ENCODE measurements at regions not wholly inside any gene's neighbourhood (a gene's known extent, or its start where the extent isn't known, plus 50 kb on each side); places are given as distances from the start of the nearest gene placed in this dataset.

- Histone ChIP-seq H3K9me3 (no peaks in the 10 kb centered on the region), H3K4me3 (no peak overlapping the region), H3K36me3 (no peaks in the 10 kb centered on the region), H3K27me3 (no peaks in the 10 kb centered on the region), H3K4me1 (no peaks in the 10 kb centered on the region), H3K27ac (no peak overlapping the region)
- no peak for TF ChIP-seq POLR2A (IDR thresholded peaks at IDR 0.05)
- TF ChIP-seq CTCF (IDR thresholded peaks at IDR 0.05): no peak
- no peak for DNase-seq
These were observed 702.8 kb downstream of the KCNJ2 start for GRCh38 chr17:70872103-70872502.

GRCh38 chr17:70875729-70876310 is 706.5 kb downstream of the KCNJ2 start:
- no peak for TF ChIP-seq CTCF (IDR thresholded peaks at IDR 0.05)
- no peak for TF ChIP-seq POLR2A (IDR thresholded peaks at IDR 0.05)
- H3K4me3 ChIP-seq: no peak overlapping the region

GRCh38 chr17:70878879-70879278 is 709.5 kb downstream of the KCNJ2 start:
- no peaks in the 10 kb centered on the region for H3K27me3 ChIP-seq
- H3K27ac ChIP-seq: no peak overlapping the region
- H3K4me1 ChIP-seq: no peaks in the 10 kb centered on the region
- H3K36me3 ChIP-seq: no peaks in the 10 kb centered on the region
- no peak for DNase-seq
- no peak for TF ChIP-seq CTCF (IDR thresholded peaks at IDR 0.05)
- TF ChIP-seq POLR2A (IDR thresholded peaks at IDR 0.05): no peak
- H3K4me3 ChIP-seq: no peak overlapping the region
- H3K9me3 ChIP-seq: no peaks in the 10 kb centered on the region

More at GRCh38 chr17:70875729-70876310, 706.5 kb downstream of the KCNJ2 start:
- H3K27me3 ChIP-seq: no peaks in the 10 kb centered on the region
- no peaks in the 10 kb centered on the region for H3K9me3 ChIP-seq
- H3K4me1 ChIP-seq: no peaks in the 10 kb centered on the region
- DNase-seq: no peak
- H3K27ac ChIP-seq: no peak overlapping the region
- H3K36me3 ChIP-seq: no peaks in the 10 kb centered on the region

GRCh38 chr17:70879401-70879800 is 710.1 kb downstream of the KCNJ2 start:
- DNase-seq: no peak

GRCh38 chr17:70881093-70881492 is 711.8 kb downstream of the KCNJ2 start:
- H3K27ac ChIP-seq: no peak overlapping the region
- H3K36me3 ChIP-seq: no peaks in the 10 kb centered on the region
- H3K4me1 ChIP-seq: no peaks in the 10 kb centered on the region
- H3K27me3 ChIP-seq: no peaks in the 10 kb centered on the region
- no peak overlapping the region for H3K4me3 ChIP-seq
- no peaks in the 10 kb centered on the region for H3K9me3 ChIP-seq
- TF ChIP-seq POLR2A (IDR thresholded peaks at IDR 0.05) (no peak), CTCF (IDR thresholded peaks at IDR 0.05) (no peak)
- DNase-seq: no peak

More at GRCh38 chr17:70879401-70879800, 710.1 kb downstream of the KCNJ2 start:
- Histone ChIP-seq H3K9me3 (no peaks in the 10 kb centered on the region), H3K4me1 (no peaks in the 10 kb centered on the region), H3K36me3 (no peaks in the 10 kb centered on the region), H3K27ac (no peak overlapping the region), H3K27me3 (no peaks in the 10 kb centered on the region), H3K4me3 (no peak overlapping the region)
- TF ChIP-seq POLR2A (IDR thresholded peaks at IDR 0.05) (no peak), CTCF (IDR thresholded peaks at IDR 0.05) (no peak)

GRCh38 chr17:70882504-70882903 is 713.2 kb downstream of the KCNJ2 start:
- no peaks in the 10 kb centered on the region for H3K9me3 ChIP-seq
- H3K27me3 ChIP-seq: no peaks in the 10 kb centered on the region
- no peaks in the 10 kb centered on the region for H3K4me1 ChIP-seq
- TF ChIP-seq POLR2A (IDR thresholded peaks at IDR 0.05): no peak
- no peak for TF ChIP-seq CTCF (IDR thresholded peaks at IDR 0.05)
- H3K36me3 ChIP-seq: no peaks in the 10 kb centered on the region
- DNase-seq: no peak
- no peak overlapping the region for H3K27ac ChIP-seq
- no peak overlapping the region for H3K4me3 ChIP-seq

Measured in Peyer's patch (tissue), 4 donors.